CD4-positive, alpha-beta T cell (primary cell): ENCODE measurements at regions not wholly inside any gene's neighbourhood (a gene's known extent, or its start where the extent isn't known, plus 50 kb on each side); places are given as distances from the start of the nearest gene placed in this dataset.

Source experiments
- ATAC-seq: fragments of 200-7000 bp; cut with Tn5 transposase; one replicate; pipeline ENCODE4 v1.10.0; 2022; ENCODE audit warnings: mild to moderate bottlenecking; ENCODE audit not compliant: poor library complexity
- CTCF ChIA-PET: fragments of 350-600 bp; sonication (Branson Sonifier 250); formaldehyde crosslinking; loops from one replicate; lab custom pipeline; 2021; ENCODE audit warnings: antibody characterized with exemption, inconsistent platforms; lab: Charles Lee
- POLR2A ChIA-PET: fragments of 350-600 bp; sonication (Branson Sonifier 250); formaldehyde crosslinking; loops from one replicate; lab custom pipeline; 2021; ENCODE audit warnings: antibody characterized with exemption, inconsistent platforms; lab: Charles Lee
- DNase-seq, 14 experiments: peaks; one replicate each; pipeline ENCODE4 v3.0.0-alpha.2; 2013 to 2020; ENCODE audit warnings: mixed read lengths in 2 of 14
- H3K27ac ChIP-seq, 2 donors: one replicate each; pipeline versions ENCODE4 v1.5.1 to v1.7.0; 2013; ENCODE audit warnings: low read length in 2 of 2, low read depth in 1 of 2, mild to moderate bottlenecking in 1 of 2
- H3K27me3 ChIP-seq, 2 experiments: 1 replicate in 1 of 2; 2 replicates in 1 of 2; pipeline versions ENCODE4 v1.6.1 to v1.7.0; 2013; ENCODE audit warnings: low read length in 2 of 2, control low read depth in 1 of 2, mild to moderate bottlenecking in 1 of 2, moderate library complexity in 1 of 2; ENCODE audit not compliant: insufficient read depth in 2 of 2, control insufficient read depth in 1 of 2
- H3K36me3 ChIP-seq: one replicate; pipeline ENCODE4 v1.6.1; 2013; ENCODE audit warnings: low read length, control low read depth; ENCODE audit not compliant: insufficient read depth
- H3K4me1 ChIP-seq: one replicate; pipeline ENCODE4 v1.6.1; 2013; ENCODE audit warnings: low read length, control low read depth; ENCODE audit not compliant: insufficient read depth
- H3K4me3 ChIP-seq: one replicate; pipeline ENCODE4 v1.5.1; 2013; ENCODE audit warnings: mild to moderate bottlenecking, low read length, moderate library complexity
- H3K9me3 ChIP-seq, 2 experiments: 1 replicate in 1 of 2; 2 replicates in 1 of 2; pipeline versions ENCODE4 v1.6.1 to v1.7.0; 2013; ENCODE audit warnings: low read length in 2 of 2, mild to moderate bottlenecking in 2 of 2, control low read depth in 1 of 2, moderate library complexity in 1 of 2; ENCODE audit not compliant: control insufficient read depth in 1 of 2, insufficient read depth in 1 of 2
- H3K27ac Mint-ChIP-seq: one replicate; pipeline ENCODE4 v1.8.0; 2020; ENCODE audit warnings: mixed read lengths
- H3K27me3 Mint-ChIP-seq: one replicate; pipeline ENCODE4 v1.8.0; 2021; ENCODE audit warnings: mixed read lengths
- H3K36me3 Mint-ChIP-seq: one replicate; pipeline ENCODE4 v1.8.0; 2021; ENCODE audit warnings: low read depth, mixed read lengths
- H3K4me1 Mint-ChIP-seq: one replicate; pipeline ENCODE4 v1.8.0; 2021; ENCODE audit warnings: low read depth, mixed read lengths
- H3K4me3 Mint-ChIP-seq: one replicate; pipeline ENCODE4 v1.8.0; 2020; ENCODE audit warnings: mild to moderate bottlenecking, mixed read lengths
- H3K9me3 Mint-ChIP-seq: one replicate; pipeline ENCODE4 v1.8.0; 2020; ENCODE audit warnings: mixed read lengths
- CTCF ChIP-seq: fragments of 200-600 bp; IDR thresholded peaks from one replicate; pipeline ENCODE4 v1.8.0; 2022; ENCODE audit warnings: antibody characterized with exemption, mild to moderate bottlenecking
- intact Hi-C, 2 experiments: fragments of 100-400 bp; cut with DNase I in 1 of 2; cut with micrococcal nuclease in 1 of 2; formaldehyde crosslinking; loops; one replicate each; pipeline versions ENCODE4 v1.15.1 to v1.9.0; 2023 to 2025; cut with DNase I, micrococcal nuclease

GRCh38 chr12:124094733-124095132, 121.7 kb downstream of the ZNF664 start:
- Mint-ChIP-seq H3K4me1 (no peaks in the 10 kb centered on the region), H3K9me3 (peaks cover 3% of the 10 kb centered on the region), H3K27me3 (peaks cover 16% of the 10 kb centered on the region), H3K27ac (no peak overlapping the region), H3K36me3 (no peaks in the 10 kb centered on the region), H3K4me3 (no peak overlapping the region)
- Histone ChIP-seq H3K27me3 (peaks cover 2 to 3% of the 10 kb centered on the region in 2 experiments), H3K4me3 (no peak overlapping the region), H3K36me3 (no peaks in the 10 kb centered on the region), H3K27ac (no peak overlapping the region), H3K4me1 (no peaks in the 10 kb centered on the region), H3K9me3 (no peaks in the 10 kb centered on the region)
- DNase-seq = no peak
- no peak for ATAC-seq
- intact Hi-C loops = no loop called here
- TF ChIP-seq CTCF = no peak
- ChIA-PET CTCF (no interaction called here), POLR2A (no interaction called here)

- no peak overlapping the region for H3K27ac Mint-ChIP-seq
- peaks cover 3% of the 10 kb centered on the region for H3K9me3 Mint-ChIP-seq
- Histone ChIP-seq H3K27ac (no peak overlapping the region), H3K4me1 (no peaks in the 10 kb centered on the region), H3K27me3 (peaks cover 2 to 3% of the 10 kb centered on the region in 2 experiments), H3K36me3 (no peaks in the 10 kb centered on the region), H3K4me3 (no peak overlapping the region), H3K9me3 (no peaks in the 10 kb centered on the region)
- H3K36me3 Mint-ChIP-seq = no peaks in the 10 kb centered on the region
- no peak overlapping the region for H3K4me3 Mint-ChIP-seq
- intact Hi-C loops = no loop called here
- ATAC-seq = no peak
- ChIA-PET POLR2A (no interaction called here), CTCF (no interaction called here)
- TF ChIP-seq CTCF = no peak
- no peaks in the 10 kb centered on the region for H3K4me1 Mint-ChIP-seq
- no peak for DNase-seq
- peaks cover 19% of the 10 kb centered on the region for H3K27me3 Mint-ChIP-seq
Measured at GRCh38 chr12:124096109-124096508, 123.1 kb downstream of the ZNF664 start.

- no peak overlapping the region for H3K27ac ChIP-seq
- peaks cover 2 to 3% of the 10 kb centered on the region in 2 experiments for H3K27me3 ChIP-seq
- no peak for DNase-seq
- Mint-ChIP-seq H3K4me3 (no peak overlapping the region), H3K36me3 (no peaks in the 10 kb centered on the region), H3K27me3 (peaks cover 19% of the 10 kb centered on the region), H3K4me1 (no peaks in the 10 kb centered on the region), H3K9me3 (no peaks in the 10 kb centered on the region), H3K27ac (no peak overlapping the region)
- no peak overlapping the region for H3K4me3 ChIP-seq
- TF ChIP-seq CTCF = no peak
- CTCF ChIA-PET = no interaction called here
- H3K36me3 ChIP-seq = no peaks in the 10 kb centered on the region
- no peaks in the 10 kb centered on the region for H3K9me3 ChIP-seq
- intact Hi-C loops = no loop called here
- no peaks in the 10 kb centered on the region for H3K4me1 ChIP-seq
- POLR2A ChIA-PET = no interaction called here
- ATAC-seq = no peak
Measured at GRCh38 chr12:124096869-124097434, 123.9 kb downstream of the ZNF664 start.
